ENCODE measurements at regions not wholly inside any gene's neighbourhood (a gene's known extent, or its start where the extent isn't known, plus 50 kb on each side); places are given as distances from the start of the nearest gene placed in this dataset.

- no peak for DNase-seq (ENCODE audit: low spot score)
- Histone ChIP-seq H3K4me1 (ENCODE audit: insufficient read depth, low read length, poor library complexity, severe bottlenecking) (no peaks in the 10 kb centered on the region), H3K27me3 (replicated peaks; ENCODE audit: insufficient read depth, low read depth, low read length, poor library complexity) (no peaks in the 10 kb centered on the region), H3K9me3 (ENCODE audit: low read depth, low read length, poor library complexity, severe bottlenecking) (peaks cover 49% of the 10 kb centered on the region), H3K27ac (ENCODE audit: low read depth, low read length, poor library complexity, severe bottlenecking) (no peak overlapping the region), H3K36me3 (ENCODE audit: insufficient read depth, low read length, poor library complexity, severe bottlenecking) (no peaks in the 10 kb centered on the region), H3K4me3 (ENCODE audit: low read depth, low read length, poor library complexity, severe bottlenecking) (no peak overlapping the region)
- intact Hi-C loops (cut with micrococcal nuclease; ENCODE audit: unreplicated experiment), result no loop called here
- CTCF ChIA-PET, result no interaction called here
- no peak for TF ChIP-seq CTCF (conservative IDR thresholded peaks at IDR 0.05; ENCODE audit: low read depth, low read length)
- TF ChIP-seq EZH2 (IDR thresholded peaks at IDR 0.05; ENCODE audit: borderline replicate concordance, low read depth, low read length, poor library complexity, severe bottlenecking), result no peak
- no TSS peak for BruUV-seq (replicated peaks)
- POLR2A ChIA-PET (ENCODE audit: low non-redundant PET), result no interaction called here
Measured at GRCh38 chr2:83394134-83394904, 1064.8 kb downstream of the SUCLG1 start.

DNA sequence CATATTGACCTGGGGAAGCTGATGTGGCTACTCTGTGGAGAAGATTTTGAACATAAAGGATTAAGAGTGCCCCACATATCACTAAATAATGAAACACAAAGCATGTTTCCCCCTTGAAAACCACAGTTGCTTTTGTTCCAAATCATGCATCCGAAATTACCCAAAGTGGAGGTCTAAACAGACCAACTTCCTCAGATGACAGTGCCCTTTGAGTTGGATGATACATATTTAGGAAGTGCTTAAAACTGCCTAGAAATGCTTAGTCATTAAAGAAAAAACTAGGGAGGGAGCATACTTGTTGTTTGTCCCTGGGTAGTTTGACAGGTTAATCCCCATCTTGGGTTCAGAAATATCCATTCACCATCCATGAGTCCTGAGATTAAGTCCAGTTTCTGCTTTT is 1070.3 kb downstream of the SUCLG1 start:
- intact Hi-C loops (cut with micrococcal nuclease; ENCODE audit: unreplicated experiment), result no loop called here
- Histone ChIP-seq H3K36me3 (ENCODE audit: insufficient read depth, low read length, poor library complexity, severe bottlenecking) (no peaks in the 10 kb centered on the region), H3K27ac (ENCODE audit: low read depth, low read length, poor library complexity, severe bottlenecking) (no peak overlapping the region), H3K9me3 (ENCODE audit: low read depth, low read length, poor library complexity, severe bottlenecking) (peaks cover 25% of the 10 kb centered on the region), H3K4me1 (ENCODE audit: insufficient read depth, low read length, poor library complexity, severe bottlenecking) (no peaks in the 10 kb centered on the region), H3K4me3 (ENCODE audit: low read depth, low read length, poor library complexity, severe bottlenecking) (no peak overlapping the region), H3K27me3 (replicated peaks; ENCODE audit: insufficient read depth, low read depth, low read length, poor library complexity) (no peaks in the 10 kb centered on the region)
- DNase-seq (ENCODE audit: low spot score), result no peak
- POLR2A ChIA-PET (ENCODE audit: low non-redundant PET), result no interaction called here
- BruUV-seq (replicated peaks), result no TSS peak
- TF ChIP-seq EZH2 (IDR thresholded peaks at IDR 0.05; ENCODE audit: borderline replicate concordance, low read depth, low read length, poor library complexity, severe bottlenecking) (no peak), CTCF (conservative IDR thresholded peaks at IDR 0.05; ENCODE audit: low read depth, low read length) (no peak)
- CTCF ChIA-PET, result no interaction called here

- TF ChIP-seq EZH2 (IDR thresholded peaks at IDR 0.05; ENCODE audit: borderline replicate concordance, low read depth, low read length, poor library complexity, severe bottlenecking) (no peak), CTCF (conservative IDR thresholded peaks at IDR 0.05; ENCODE audit: low read depth, low read length) (no peak)
- ChIA-PET POLR2A (ENCODE audit: low non-redundant PET) (no interaction called here), CTCF (no interaction called here)
- intact Hi-C loops (cut with micrococcal nuclease; ENCODE audit: unreplicated experiment), result no loop called here
- H3K9me3 ChIP-seq (ENCODE audit: low read depth, low read length, poor library complexity, severe bottlenecking), result peaks cover 31% of the 10 kb centered on the region
- no peaks in the 10 kb centered on the region for H3K27me3 ChIP-seq (replicated peaks; ENCODE audit: insufficient read depth, low read depth, low read length, poor library complexity)
- BruUV-seq (replicated peaks), result no TSS peak
- no peak overlapping the region for H3K4me3 ChIP-seq (ENCODE audit: low read depth, low read length, poor library complexity, severe bottlenecking)
- no peaks in the 10 kb centered on the region for H3K36me3 ChIP-seq (ENCODE audit: insufficient read depth, low read length, poor library complexity, severe bottlenecking)
- no peak overlapping the region for H3K27ac ChIP-seq (ENCODE audit: low read depth, low read length, poor library complexity, severe bottlenecking)
- DNase-seq (ENCODE audit: low spot score), result no peak
- H3K4me1 ChIP-seq (ENCODE audit: insufficient read depth, low read length, poor library complexity, severe bottlenecking), result no peaks in the 10 kb centered on the region
Measured at GRCh38 chr2:83386549-83386948, 1072.5 kb downstream of the SUCLG1 start.

Measured in A673 (cell line).